ENCODE measurements at regions not wholly inside any gene's neighbourhood (a gene's known extent, or its start where the extent isn't known, plus 50 kb on each side); places are given as distances from the start of the nearest gene placed in this dataset.

DNA sequence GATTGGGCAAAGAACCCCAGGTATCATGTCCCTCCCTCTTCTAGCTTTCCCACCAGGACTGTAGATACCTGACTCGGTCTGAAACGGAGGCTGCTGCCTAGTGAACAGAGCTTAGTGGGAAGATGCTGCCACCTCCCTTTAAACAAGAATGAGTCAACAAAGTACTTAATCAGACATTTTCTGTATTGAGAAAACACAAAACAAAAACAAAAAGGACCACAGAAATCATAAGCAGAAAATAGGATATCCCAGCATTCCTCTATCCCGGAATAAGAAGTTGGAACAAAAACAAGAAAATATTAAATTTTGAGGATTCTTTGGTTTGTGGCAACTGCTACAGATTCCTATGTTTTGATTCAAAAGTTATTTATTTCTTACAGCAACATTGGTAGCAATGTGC is 51.7 kb upstream of the COL8A1 start:
- intact Hi-C loops (cut with DNase I): no loop called here
- H3K36me3 ChIP-seq: no peaks in the 10 kb centered on the region
- no peaks in the 10 kb centered on the region for H3K9me3 ChIP-seq
- H3K27ac ChIP-seq: no peak overlapping the region
- no peak for TF ChIP-seq POLR2A (IDR thresholded peaks at IDR 0.05)
- 82 to 84% methylated on average over 3 of the region's 3 CpGs for WGBS, 2 donors
- DNase-seq: no peak
- H3K4me3 ChIP-seq (replicated peaks in 1 of 3): no peak overlapping the region
- H3K4me1 ChIP-seq: no peaks in the 10 kb centered on the region
- no peaks in the 10 kb centered on the region for H3K27me3 ChIP-seq

GRCh38 chr3:99579965-99580364 is 58.4 kb upstream of the COL8A1 start:
- intact Hi-C loops (cut with DNase I): no loop called here
- TF ChIP-seq POLR2A (IDR thresholded peaks at IDR 0.05) (no peak), CTCF (IDR thresholded peaks at IDR 0.05) (no peak)

DNA sequence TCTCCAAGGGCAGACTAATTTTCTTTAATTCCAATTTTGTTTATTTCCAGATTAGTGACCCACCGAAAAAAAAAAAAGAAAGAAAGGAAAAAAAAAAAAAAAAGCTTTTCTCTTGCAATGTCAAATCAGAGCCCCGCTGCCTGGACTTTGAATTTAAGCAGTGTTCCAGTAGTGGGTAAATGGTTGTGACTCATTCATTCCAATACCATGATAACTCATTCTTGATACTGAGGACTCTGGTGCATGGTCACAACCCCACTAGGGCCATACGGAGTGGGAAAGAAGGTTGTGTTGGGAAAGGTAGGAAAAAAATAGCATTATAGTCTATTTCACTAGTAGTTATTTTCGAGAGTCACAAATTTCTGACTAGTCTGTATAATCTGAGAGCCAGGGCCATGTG is 59.1 kb upstream of the COL8A1 start:
- TF ChIP-seq POLR2A (IDR thresholded peaks at IDR 0.05) (no peak), CTCF (IDR thresholded peaks at IDR 0.05) (no peak)
- Histone ChIP-seq H3K9me3 (no peaks in the 10 kb centered on the region), H3K27me3 (no peaks in the 10 kb centered on the region), H3K4me3 (replicated peaks in 1 of 3) (no peak overlapping the region), H3K27ac (no peak overlapping the region), H3K36me3 (no peaks in the 10 kb centered on the region), H3K4me1 (no peaks in the 10 kb centered on the region)
- intact Hi-C loops (cut with DNase I): no loop called here
- DNase-seq: no peak
- WGBS, 2 donors: 87 to 89% methylated on average over 4 of the region's 4 CpGs

More at GRCh38 chr3:99579965-99580364, 58.4 kb upstream of the COL8A1 start:
- 90 to 92% methylated on average over 3 of the region's 3 CpGs for WGBS, 2 donors
- Histone ChIP-seq H3K36me3 (no peaks in the 10 kb centered on the region), H3K4me3 (replicated peaks in 1 of 3) (no peak overlapping the region), H3K27me3 (no peaks in the 10 kb centered on the region), H3K27ac (no peak overlapping the region), H3K4me1 (no peaks in the 10 kb centered on the region), H3K9me3 (no peaks in the 10 kb centered on the region)
- DNase-seq: no peak

GRCh38 chr3:99578339-99578970 is 59.9 kb upstream of the COL8A1 start:
- Histone ChIP-seq H3K9me3 (no peaks in the 10 kb centered on the region), H3K4me3 (replicated peaks in 1 of 3) (no peak overlapping the region), H3K4me1 (no peaks in the 10 kb centered on the region), H3K27ac (no peak overlapping the region), H3K36me3 (no peaks in the 10 kb centered on the region), H3K27me3 (no peaks in the 10 kb centered on the region)
- no peak for TF ChIP-seq POLR2A (IDR thresholded peaks at IDR 0.05)
- no peak for TF ChIP-seq CTCF (IDR thresholded peaks at IDR 0.05)
- intact Hi-C loops (cut with DNase I): no loop called here
- no peak for DNase-seq
- 97 to 100% methylated on average over 1 of the region's 1 CpG for WGBS, 2 donors

DNA sequence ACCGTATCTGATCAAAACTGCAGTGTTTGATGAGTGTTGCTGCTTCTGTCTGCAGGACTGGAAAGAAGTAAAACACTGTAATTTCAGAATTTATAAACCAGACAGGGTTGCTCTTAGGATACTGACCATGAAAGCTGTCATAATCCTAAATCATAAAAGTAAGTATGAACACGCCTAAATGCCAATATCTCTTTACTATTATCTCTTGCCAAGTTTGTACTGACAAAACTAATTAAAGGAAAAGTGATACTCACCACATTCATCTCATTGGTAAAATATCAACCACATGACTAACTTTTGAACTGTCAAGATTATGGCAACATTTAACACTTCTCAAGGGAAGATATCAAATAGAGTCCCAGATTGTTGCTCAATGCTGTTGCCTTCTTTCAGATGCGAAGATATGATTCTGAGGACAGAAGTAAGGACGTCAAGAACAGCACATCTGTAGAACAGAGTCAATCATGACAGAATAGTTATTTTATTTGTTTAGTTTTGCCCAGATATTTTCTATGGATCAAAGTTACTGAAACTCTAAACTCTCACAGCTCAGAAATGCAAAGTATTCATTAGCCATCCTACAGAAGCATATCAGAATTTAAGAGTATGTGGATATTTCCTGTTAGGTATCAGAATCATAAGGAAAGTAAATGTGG is 61.4 kb upstream of the COL8A1 start:
- Histone ChIP-seq H3K36me3 (no peaks in the 10 kb centered on the region), H3K4me1 (no peaks in the 10 kb centered on the region), H3K9me3 (no peaks in the 10 kb centered on the region), H3K27me3 (no peaks in the 10 kb centered on the region), H3K4me3 (replicated peaks in 1 of 3) (no peak overlapping the region), H3K27ac (no peak overlapping the region)
- no peak for TF ChIP-seq POLR2A (IDR thresholded peaks at IDR 0.05)
- no peak for TF ChIP-seq CTCF (IDR thresholded peaks at IDR 0.05)
- intact Hi-C loops (cut with DNase I): no loop called here
- no peak for DNase-seq
- WGBS, 2 donors: 90 to 91% methylated on average over 4 of the region's 4 CpGs
